HG03039 (cell line): ENCODE measurements at regions not wholly inside any gene's neighbourhood (a gene's known extent, or its start where the extent isn't known, plus 50 kb on each side); places are given as distances from the start of the nearest gene placed in this dataset.
"Not testable (repeated sequence)": the region's sequence is repeated elsewhere in the genome, so short reads cannot be mapped to it uniquely, and the experiment has no call there.

Experiments
- ATAC-seq: cut with Tn5 transposase; IDR thresholded peaks from one replicate; pipeline ENCODE4 v1.9.1; 2021; ENCODE audit warnings: mild to moderate bottlenecking, moderate library complexity; ENCODE audit not compliant: unreplicated experiment

GRCh38 chr5:120082316-120083068, 381.6 kb upstream of the PRR16 start:
- no peak for ATAC-seq

GRCh38 chr5:120083851-120084542, 380.1 kb upstream of the PRR16 start:
- ATAC-seq, result no peak

- no peak for ATAC-seq
These were observed 379.6 kb upstream of the PRR16 start for GRCh38 chr5:120084543-120084870.

- no peak for ATAC-seq
These were observed 378.0 kb upstream of the PRR16 start for GRCh38 chr5:120086081-120086480.

GRCh38 chr5:120088412-120088811, 375.7 kb upstream of the PRR16 start:
- no peak for ATAC-seq

- ATAC-seq, result no peak
These were observed 375.3 kb upstream of the PRR16 start for GRCh38 chr5:120088836-120089235.

GRCh38 chr5:120091376-120091948, 372.6 kb upstream of the PRR16 start:
- no peak for ATAC-seq

- ATAC-seq, result no peak
These were observed 371.5 kb upstream of the PRR16 start for GRCh38 chr5:120092649-120093048.

GRCh38 chr5:120093178-120093577, 370.9 kb upstream of the PRR16 start:
- ATAC-seq, result no peak

- peak; percentile 53 for ATAC-seq
These were observed 367.7 kb upstream of the PRR16 start for GRCh38 chr5:120096413-120096812.

- ATAC-seq, result no peak
These were observed 365.7 kb upstream of the PRR16 start for GRCh38 chr5:120098426-120098825.

- no peak for ATAC-seq
These were observed 365.1 kb upstream of the PRR16 start for GRCh38 chr5:120098902-120099535.

GRCh38 chr5:120101771-120102170, 362.3 kb upstream of the PRR16 start:
- no peak for ATAC-seq

- no peak for ATAC-seq
These were observed 360.6 kb upstream of the PRR16 start for GRCh38 chr5:120103495-120103894.

- no peak for ATAC-seq
These were observed 357.1 kb upstream of the PRR16 start for GRCh38 chr5:120106912-120107525.

GRCh38 chr5:120108586-120109248, 355.4 kb upstream of the PRR16 start:
- ATAC-seq, result no peak

GRCh38 chr5:120122703-120123102, 341.4 kb upstream of the PRR16 start:
- ATAC-seq, result no peak

GRCh38 chr5:120124031-120124430, 340.1 kb upstream of the PRR16 start:
- ATAC-seq, result no peak

GRCh38 chr5:120124961-120125360, 339.1 kb upstream of the PRR16 start:
- ATAC-seq, result no peak

- ATAC-seq, result not testable (repeated sequence)
These were observed 331.8 kb upstream of the PRR16 start for GRCh38 chr5:120132347-120132746.

- ATAC-seq, result no peak
These were observed 329.2 kb upstream of the PRR16 start for GRCh38 chr5:120134944-120135343.
